ENCODE measurements at regions not wholly inside any gene's neighbourhood (a gene's known extent, or its start where the extent isn't known, plus 50 kb on each side); places are given as distances from the start of the nearest gene placed in this dataset.

GRCh38 chr2:102932501-102932900, 170.7 kb downstream of the TMEM182 start:
- no peak for TF ChIP-seq ZNF384 (IDR thresholded peaks at IDR 0.05)
- no peak for TF ChIP-seq FOXM1 (IDR thresholded peaks at IDR 0.05; ENCODE audit: borderline replicate concordance)
- TF ChIP-seq SP1 (IDR thresholded peaks at IDR 0.05) = no peak
- no peak for TF ChIP-seq L3MBTL2 (conservative IDR thresholded peaks at IDR 0.05)
- no peak for TF ChIP-seq HDGF (IDR thresholded peaks at IDR 0.05; ENCODE audit: borderline replicate concordance)
- TF ChIP-seq FOXA1 (IDR thresholded peaks at IDR 0.05) = no peak
- no peak for TF ChIP-seq NFRKB (IDR thresholded peaks at IDR 0.05)
- no peak for TF ChIP-seq CTBP1 (IDR thresholded peaks at IDR 0.05; ENCODE audit: borderline replicate concordance)
- no peak for TF ChIP-seq PKNOX1 (IDR thresholded peaks at IDR 0.05)
- no peak for TF ChIP-seq BHLHE40 (IDR thresholded peaks at IDR 0.05; ENCODE audit: borderline replicate concordance)
- TF ChIP-seq ELF4 (IDR thresholded peaks at IDR 0.05) = no peak
- TF ChIP-seq TARDBP (IDR thresholded peaks at IDR 0.05) = no peak
- TF ChIP-seq SUZ12 (IDR thresholded peaks at IDR 0.05) = no peak
